Left ventricle myocardium inferior (tissue), 1 donor: ENCODE measurements at regions not wholly inside any gene's neighbourhood (a gene's known extent, or its start where the extent isn't known, plus 50 kb on each side); places are given as distances from the start of the nearest gene placed in this dataset.

ENCODE experiments used
- DNase-seq: peaks from one replicate; pipeline ENCODE4 v3.0.0-alpha.2; 2020
- H3K27ac ChIP-seq: fragments of 200-600 bp; replicated peaks from 2 replicates; pipeline ENCODE4 v1.8.0; 2021
- H3K27me3 ChIP-seq: fragments of 200-600 bp; 2 replicates; pipeline ENCODE4 v1.8.0; 2021; ENCODE audit warnings: low read depth
- H3K36me3 ChIP-seq: fragments of 200-600 bp; 2 replicates; pipeline ENCODE4 v1.8.0; 2021
- H3K4me1 ChIP-seq: fragments of 200-600 bp; 2 replicates; pipeline ENCODE4 v1.8.0; 2021
- H3K4me3 ChIP-seq: fragments of 200-600 bp; 2 replicates; pipeline ENCODE4 v1.8.0; 2021; ENCODE audit warnings: mild to moderate bottlenecking, moderate library complexity
- H3K9me3 ChIP-seq: fragments of 200-600 bp; replicated peaks from 2 replicates; pipeline ENCODE4 v1.8.0; 2021
- CTCF ChIP-seq: fragments of 200-600 bp; IDR thresholded peaks from 2 replicates; pipeline ENCODE4 v1.8.0; 2021; ENCODE audit warnings: antibody characterized with exemption, mild to moderate bottlenecking, borderline replicate concordance
- intact Hi-C: fragments of 100-400 bp; cut with micrococcal nuclease; formaldehyde crosslinking; loops from one replicate; pipeline ENCODE4 v1.11.0; 2022
- donor health status: DM: no; HTN: yes; CAD: no; lungs with severe emphysema.

GRCh38 chr3:144683065-144683464 lies 711.4 kb downstream of the DIPK2A start:
- no peaks in the 10 kb centered on the region for H3K27me3 ChIP-seq
- no peaks in the 10 kb centered on the region for H3K36me3 ChIP-seq
- intact Hi-C loops, result no loop called here
- H3K9me3 ChIP-seq, result no peaks in the 10 kb centered on the region
- no peak for DNase-seq
- TF ChIP-seq CTCF, result no peak
- no peaks in the 10 kb centered on the region for H3K4me1 ChIP-seq
- no peak overlapping the region for H3K4me3 ChIP-seq
- H3K27ac ChIP-seq, result no peak overlapping the region

GRCh38 chr3:144687862-144688261 lies 716.2 kb downstream of the DIPK2A start:
- H3K4me3 ChIP-seq, result no peak overlapping the region
- H3K27ac ChIP-seq, result no peak overlapping the region
- intact Hi-C loops, result no loop called here
- H3K4me1 ChIP-seq, result no peaks in the 10 kb centered on the region
- no peak for TF ChIP-seq CTCF
- H3K36me3 ChIP-seq, result no peaks in the 10 kb centered on the region
- H3K27me3 ChIP-seq, result no peaks in the 10 kb centered on the region
- H3K9me3 ChIP-seq, result no peaks in the 10 kb centered on the region
- no peak for DNase-seq

GRCh38 chr3:144692488-144692887 lies 720.9 kb downstream of the DIPK2A start:
- H3K27me3 ChIP-seq, result no peaks in the 10 kb centered on the region
- H3K9me3 ChIP-seq, result no peaks in the 10 kb centered on the region
- no peak overlapping the region for H3K27ac ChIP-seq
- no peaks in the 10 kb centered on the region for H3K4me1 ChIP-seq
- no peaks in the 10 kb centered on the region for H3K36me3 ChIP-seq
- intact Hi-C loops, result no loop called here
- no peak for TF ChIP-seq CTCF
- no peak for DNase-seq
- no peak overlapping the region for H3K4me3 ChIP-seq

- Histone ChIP-seq H3K4me1 (no peaks in the 10 kb centered on the region), H3K27me3 (no peaks in the 10 kb centered on the region), H3K36me3 (no peaks in the 10 kb centered on the region), H3K27ac (no peak overlapping the region), H3K9me3 (peaks cover 12% of the 10 kb centered on the region), H3K4me3 (no peak overlapping the region)
- TF ChIP-seq CTCF, result no peak
- intact Hi-C loops, result no loop called here
- no peak for DNase-seq
Observed at GRCh38 chr3:144708437-144708836, 736.8 kb downstream of the DIPK2A start.

- Histone ChIP-seq H3K9me3 (peaks cover 3% of the 10 kb centered on the region), H3K27ac (no peak overlapping the region), H3K4me3 (no peak overlapping the region), H3K36me3 (no peaks in the 10 kb centered on the region), H3K27me3 (no peaks in the 10 kb centered on the region), H3K4me1 (no peaks in the 10 kb centered on the region)
- no peak for TF ChIP-seq CTCF
- DNase-seq, result no peak
- intact Hi-C loops, result no loop called here
Observed at GRCh38 chr3:144737281-144737680, 765.7 kb downstream of the DIPK2A start.

- no peaks in the 10 kb centered on the region for H3K4me1 ChIP-seq
- intact Hi-C loops, result no loop called here
- no peaks in the 10 kb centered on the region for H3K27me3 ChIP-seq
- TF ChIP-seq CTCF, result no peak
- no peaks in the 10 kb centered on the region for H3K36me3 ChIP-seq
- no peak for DNase-seq
- H3K27ac ChIP-seq, result no peak overlapping the region
- no peak overlapping the region for H3K4me3 ChIP-seq
- no peaks in the 10 kb centered on the region for H3K9me3 ChIP-seq
Observed at GRCh38 chr3:144743225-144743668, 771.6 kb downstream of the DIPK2A start.
